SK-N-SH (cell line): ENCODE measurements at regions not wholly inside any gene's neighbourhood (a gene's known extent, or its start where the extent isn't known, plus 50 kb on each side); places are given as distances from the start of the nearest gene placed in this dataset.

ENCODE experiments used
- CTCF ChIA-PET: fragments of 300-600, 350-600 bp; formaldehyde crosslinking; extraction: SDS; loops from one replicate; lab custom pipeline; 2021; lab: Yijun Ruan, JAX
- POLR2A ChIA-PET: fragments of 350-600 bp; sonication (Branson Sonifier 250); formaldehyde crosslinking; extraction: SDS; loops from one replicate; lab custom pipeline; 2020; ENCODE audit warnings: antibody characterized with exemption, inconsistent platforms; lab: Yijun Ruan, JAX
- DNase-seq: peaks from one replicate; pipeline ENCODE4 v3.0.0; 2012
- H2AFZ ChIP-seq: fragments of 200-600 bp; sonication (generic); 2 replicates; pipeline ENCODE4 v1.8.1; 2016; ENCODE audit warnings: antibody characterized with exemption, mild to moderate bottlenecking, low read depth
- H3F3A ChIP-seq: fragments of 200-600 bp; sonication (generic); replicated peaks from 2 replicates; pipeline ENCODE3; 2016; ENCODE audit warnings: antibody characterized with exemption, mild to moderate bottlenecking; ENCODE audit not compliant: insufficient read depth
- H3K27ac ChIP-seq, 2 experiments: fragments of 200-500 bp in 1 of 2; fragments of 200-600 bp in 1 of 2; sonication (Bioruptor generic) in 1 of 2; sonication (generic), shearing (Covaris generic) in 1 of 2; 2 replicates each; pipeline versions ENCODE4 v1.5.1 to v1.6.1; 2014 to 2016; ENCODE audit warnings: low read depth in 2 of 2, inconsistent platforms in 1 of 2, low read length in 1 of 2, mild to moderate bottlenecking in 1 of 2, mixed read lengths in 1 of 2
- H3K27me3 ChIP-seq: fragments of 200-600 bp; sonication (generic), shearing (Covaris generic); 2 replicates; pipeline ENCODE4 v1.6.1; 2016; ENCODE audit warnings: mixed run types; ENCODE audit not compliant: insufficient read depth
- H3K36me3 ChIP-seq, 2 experiments: fragments of 200-500 bp in 1 of 2; fragments of 200-600 bp in 1 of 2; sonication (Bioruptor generic) in 1 of 2; sonication (generic) in 1 of 2; replicated peaks in 1 of 2; 2 replicates each; pipeline versions ENCODE3 to v1.5.1; 2014 to 2016; ENCODE audit warnings: low read length in 1 of 2, mild to moderate bottlenecking in 1 of 2; ENCODE audit not compliant: insufficient read depth in 2 of 2, control insufficient read depth in 1 of 2
- H3K4me1 ChIP-seq, 2 experiments: fragments of 200-500 bp in 1 of 2; fragments of 200-600 bp in 1 of 2; sonication (Bioruptor generic) in 1 of 2; sonication (generic), shearing (Covaris generic) in 1 of 2; 2 replicates each; pipeline versions ENCODE4 v1.5.1 to v1.6.1; 2014 to 2016; ENCODE audit warnings: low read depth in 1 of 2, low read length in 1 of 2, mixed run types in 1 of 2; ENCODE audit not compliant: insufficient read depth in 2 of 2, control insufficient read depth in 1 of 2
- H3K4me2 ChIP-seq: fragments of 200-600 bp; sonication (generic), shearing (Covaris generic); 2 replicates; pipeline ENCODE4 v1.6.1; 2017; ENCODE audit warnings: mixed run types
- H3K4me3 ChIP-seq, 2 experiments: fragments of 200-500 bp in 1 of 2; fragments of 200-600 bp in 1 of 2; sonication (Bioruptor generic) in 1 of 2; sonication (generic), shearing (Covaris generic) in 1 of 2; 2 replicates each; pipeline versions ENCODE4 v1.5.1 to v1.8.1; 2014 to 2016; ENCODE audit warnings: low read depth in 2 of 2, inconsistent platforms in 1 of 2, low read length in 1 of 2, mild to moderate bottlenecking in 1 of 2, mixed read lengths in 1 of 2, moderate library complexity in 1 of 2
- H3K79me2 ChIP-seq: fragments of 200-600 bp; sonication (generic); 2 replicates; pipeline ENCODE4 v1.8.1; 2017; ENCODE audit warnings: mild to moderate bottlenecking; ENCODE audit not compliant: insufficient read depth
- H3K9ac ChIP-seq: fragments of 200-600 bp; sonication (generic); 2 replicates; pipeline ENCODE4 v1.6.1; 2017; ENCODE audit warnings: mixed run types
- H3K9me2 ChIP-seq: fragments of 200-600 bp; sonication (generic); 2 replicates; pipeline ENCODE4 v1.6.1; 2017; ENCODE audit warnings: mixed run types
- H3K9me3 ChIP-seq: fragments of 200-600 bp; sonication (generic); 2 replicates; pipeline ENCODE4 v1.6.1; 2017; ENCODE audit warnings: mixed run types, mild to moderate bottlenecking, moderate library complexity
- H4K20me1 ChIP-seq: fragments of 200-600 bp; sonication (generic); 2 replicates; pipeline ENCODE4 v1.6.1; 2017; ENCODE audit warnings: mild to moderate bottlenecking, mixed run types; ENCODE audit not compliant: insufficient read depth
- CHD2 ChIP-seq: fragments of 150-350 bp; IDR thresholded peaks from 2 replicates; pipeline ENCODE4 v1.6.1; 2018; ENCODE audit warnings: low read length; ENCODE audit not compliant: partially characterized antibody
- EP300 ChIP-seq, 2 experiments: IDR thresholded peaks; 2 replicates each; pipeline versions ENCODE4 v1.4.0 to v1.6.1; 2012; ENCODE audit warnings: borderline replicate concordance in 1 of 2, low read depth in 1 of 2, low read length in 1 of 2
- FOSL2 ChIP-seq: IDR thresholded peaks from 2 replicates; pipeline ENCODE4 v1.4.0; 2012; ENCODE audit warnings: low read depth, mild to moderate bottlenecking, moderate library complexity, borderline replicate concordance
- FOXJ3 ChIP-seq: sonication (generic); formaldehyde crosslinking; IDR thresholded peaks from 2 replicates; pipeline ENCODE4 v1.5.1; 2020; ENCODE audit warnings: mild to moderate bottlenecking, missing genetic modification reagents
- FOXM1 ChIP-seq: IDR thresholded peaks from 2 replicates; pipeline ENCODE4 v1.4.0; 2012; ENCODE audit warnings: low read depth, mild to moderate bottlenecking
- JUND ChIP-seq: IDR thresholded peaks from 2 replicates; pipeline ENCODE4 v1.4.0; 2012
- MXI1 ChIP-seq: IDR thresholded peaks from 2 replicates; pipeline ENCODE4 v1.6.1; 2012; ENCODE audit warnings: mild to moderate bottlenecking, low read depth, low read length, improper control_type of control experiment
- NFIC ChIP-seq: IDR thresholded peaks from 2 replicates; pipeline ENCODE4 v1.4.0; 2012; ENCODE audit warnings: borderline replicate concordance
- RCOR1 ChIP-seq: fragments of 150-350 bp; IDR thresholded peaks from 2 replicates; pipeline ENCODE4 v1.6.1; 2017; ENCODE audit warnings: antibody characterized with exemption, low read length
- RFX5 ChIP-seq: IDR thresholded peaks from 2 replicates; pipeline ENCODE4 v1.6.1; 2012; ENCODE audit warnings: mild to moderate bottlenecking, improper control_type of control experiment, low read length
- SIN3A ChIP-seq: IDR thresholded peaks from 2 replicates; pipeline ENCODE4 v1.6.1; 2012; ENCODE audit warnings: low read depth, mild to moderate bottlenecking, low read length, moderate library complexity, borderline replicate concordance
- WGBS: methylation state at CpG from one replicate; pipeline ENCODE4 v1.1.6; 2017; ENCODE audit warnings: low lambda C conversion rate; 5-methylcytosine and 5-hydroxymethylcytosine counted together
- TF ChIP-seq, protein P1 (sequence below): fragments of 150-350 bp; IDR thresholded peaks from 2 replicates; pipeline ENCODE4 v1.6.1; 2017; ENCODE audit warnings: antibody characterized with exemption, low read length, low read depth, borderline replicate concordance
- TF ChIP-seq, protein P2 (sequence below): IDR thresholded peaks from 2 replicates; pipeline ENCODE4 v1.6.1; 2012; ENCODE audit warnings: mild to moderate bottlenecking, low read depth, low read length, moderate library complexity
- TF ChIP-seq, protein P3 (sequence below): IDR thresholded peaks from 2 replicates; pipeline ENCODE4; 2012
- TF ChIP-seq, protein P4 (sequence below): IDR thresholded peaks from 2 replicates; pipeline ENCODE4 v1.4.0; 2012; ENCODE audit warnings: low read depth, borderline replicate concordance

DNA sequence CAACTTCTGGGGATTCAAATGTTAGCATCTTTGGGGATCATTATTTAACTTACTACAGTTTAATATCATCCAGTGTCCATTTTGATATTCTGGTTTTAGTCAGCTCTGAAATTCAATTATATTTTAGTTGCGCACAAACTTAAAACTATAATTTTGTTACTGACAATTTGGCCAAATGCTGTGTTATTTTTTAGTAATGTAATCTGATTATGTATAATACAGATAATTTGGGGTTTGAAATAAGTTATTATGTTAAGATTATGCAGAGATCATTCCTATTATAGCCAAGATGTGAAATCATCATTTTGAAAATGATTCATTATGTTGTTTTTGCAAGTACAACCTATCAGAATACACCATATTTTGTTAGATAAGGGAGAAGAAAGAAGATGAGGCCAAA is 706.1 kb downstream of the ROBO2 start:
- Histone ChIP-seq H3K79me2 (no peaks in the 10 kb centered on the region), H2AFZ (no peak overlapping the region), H3K9me2 (no peaks in the 10 kb centered on the region), H3K9ac (no peak overlapping the region), H3K27ac (no peak overlapping the region), H4K20me1 (no peaks in the 10 kb centered on the region), H3K9me3 (no peaks in the 10 kb centered on the region), H3K4me3 (no peak overlapping the region), H3K4me2 (no peak overlapping the region), H3F3A (no peaks in the 10 kb centered on the region), H3K4me1 (no peaks in the 10 kb centered on the region), H3K36me3 (no peaks in the 10 kb centered on the region), H3K27me3 (no peaks in the 10 kb centered on the region)
- ChIA-PET POLR2A (no interaction called here), CTCF (no interaction called here)
- no peak for DNase-seq
- no peak for TF ChIP-seq FOSL2
- TF ChIP-seq, protein P1, sequence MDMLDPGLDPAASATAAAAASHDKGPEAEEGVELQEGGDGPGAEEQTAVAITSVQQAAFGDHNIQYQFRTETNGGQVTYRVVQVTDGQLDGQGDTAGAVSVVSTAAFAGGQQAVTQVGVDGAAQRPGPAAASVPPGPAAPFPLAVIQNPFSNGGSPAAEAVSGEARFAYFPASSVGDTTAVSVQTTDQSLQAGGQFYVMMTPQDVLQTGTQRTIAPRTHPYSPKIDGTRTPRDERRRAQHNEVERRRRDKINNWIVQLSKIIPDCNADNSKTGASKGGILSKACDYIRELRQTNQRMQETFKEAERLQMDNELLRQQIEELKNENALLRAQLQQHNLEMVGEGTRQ = no peak
- TF ChIP-seq JUND = no peak
- no peak for TF ChIP-seq SIN3A
- TF ChIP-seq, protein P2, sequence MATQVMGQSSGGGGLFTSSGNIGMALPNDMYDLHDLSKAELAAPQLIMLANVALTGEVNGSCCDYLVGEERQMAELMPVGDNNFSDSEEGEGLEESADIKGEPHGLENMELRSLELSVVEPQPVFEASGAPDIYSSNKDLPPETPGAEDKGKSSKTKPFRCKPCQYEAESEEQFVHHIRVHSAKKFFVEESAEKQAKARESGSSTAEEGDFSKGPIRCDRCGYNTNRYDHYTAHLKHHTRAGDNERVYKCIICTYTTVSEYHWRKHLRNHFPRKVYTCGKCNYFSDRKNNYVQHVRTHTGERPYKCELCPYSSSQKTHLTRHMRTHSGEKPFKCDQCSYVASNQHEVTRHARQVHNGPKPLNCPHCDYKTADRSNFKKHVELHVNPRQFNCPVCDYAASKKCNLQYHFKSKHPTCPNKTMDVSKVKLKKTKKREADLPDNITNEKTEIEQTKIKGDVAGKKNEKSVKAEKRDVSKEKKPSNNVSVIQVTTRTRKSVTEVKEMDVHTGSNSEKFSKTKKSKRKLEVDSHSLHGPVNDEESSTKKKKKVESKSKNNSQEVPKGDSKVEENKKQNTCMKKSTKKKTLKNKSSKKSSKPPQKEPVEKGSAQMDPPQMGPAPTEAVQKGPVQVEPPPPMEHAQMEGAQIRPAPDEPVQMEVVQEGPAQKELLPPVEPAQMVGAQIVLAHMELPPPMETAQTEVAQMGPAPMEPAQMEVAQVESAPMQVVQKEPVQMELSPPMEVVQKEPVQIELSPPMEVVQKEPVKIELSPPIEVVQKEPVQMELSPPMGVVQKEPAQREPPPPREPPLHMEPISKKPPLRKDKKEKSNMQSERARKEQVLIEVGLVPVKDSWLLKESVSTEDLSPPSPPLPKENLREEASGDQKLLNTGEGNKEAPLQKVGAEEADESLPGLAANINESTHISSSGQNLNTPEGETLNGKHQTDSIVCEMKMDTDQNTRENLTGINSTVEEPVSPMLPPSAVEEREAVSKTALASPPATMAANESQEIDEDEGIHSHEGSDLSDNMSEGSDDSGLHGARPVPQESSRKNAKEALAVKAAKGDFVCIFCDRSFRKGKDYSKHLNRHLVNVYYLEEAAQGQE = no peak
- TF ChIP-seq, protein P3, sequence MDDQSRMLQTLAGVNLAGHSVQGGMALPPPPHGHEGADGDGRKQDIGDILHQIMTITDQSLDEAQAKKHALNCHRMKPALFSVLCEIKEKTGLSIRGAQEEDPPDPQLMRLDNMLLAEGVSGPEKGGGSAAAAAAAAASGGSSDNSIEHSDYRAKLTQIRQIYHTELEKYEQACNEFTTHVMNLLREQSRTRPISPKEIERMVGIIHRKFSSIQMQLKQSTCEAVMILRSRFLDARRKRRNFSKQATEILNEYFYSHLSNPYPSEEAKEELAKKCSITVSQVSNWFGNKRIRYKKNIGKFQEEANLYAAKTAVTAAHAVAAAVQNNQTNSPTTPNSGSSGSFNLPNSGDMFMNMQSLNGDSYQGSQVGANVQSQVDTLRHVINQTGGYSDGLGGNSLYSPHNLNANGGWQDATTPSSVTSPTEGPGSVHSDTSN = no peak
- TF ChIP-seq EP300 (IDR thresholded peaks at IDR 0.05; ENCODE audit: borderline replicate concordance in 1 of 2, low read depth in 1 of 2, low read length in 1 of 2) = no peak
- no peak for TF ChIP-seq MXI1
- no peak for TF ChIP-seq FOXM1
- TF ChIP-seq RFX5 = no peak
- no peak for TF ChIP-seq CHD2
- TF ChIP-seq, protein P4, sequence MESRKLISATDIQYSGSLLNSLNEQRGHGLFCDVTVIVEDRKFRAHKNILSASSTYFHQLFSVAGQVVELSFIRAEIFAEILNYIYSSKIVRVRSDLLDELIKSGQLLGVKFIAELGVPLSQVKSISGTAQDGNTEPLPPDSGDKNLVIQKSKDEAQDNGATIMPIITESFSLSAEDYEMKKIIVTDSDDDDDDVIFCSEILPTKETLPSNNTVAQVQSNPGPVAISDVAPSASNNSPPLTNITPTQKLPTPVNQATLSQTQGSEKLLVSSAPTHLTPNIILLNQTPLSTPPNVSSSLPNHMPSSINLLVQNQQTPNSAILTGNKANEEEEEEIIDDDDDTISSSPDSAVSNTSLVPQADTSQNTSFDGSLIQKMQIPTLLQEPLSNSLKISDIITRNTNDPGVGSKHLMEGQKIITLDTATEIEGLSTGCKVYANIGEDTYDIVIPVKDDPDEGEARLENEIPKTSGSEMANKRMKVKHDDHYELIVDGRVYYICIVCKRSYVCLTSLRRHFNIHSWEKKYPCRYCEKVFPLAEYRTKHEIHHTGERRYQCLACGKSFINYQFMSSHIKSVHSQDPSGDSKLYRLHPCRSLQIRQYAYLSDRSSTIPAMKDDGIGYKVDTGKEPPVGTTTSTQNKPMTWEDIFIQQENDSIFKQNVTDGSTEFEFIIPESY = no peak
- TF ChIP-seq RCOR1 = no peak
- no peak for TF ChIP-seq NFIC
- TF ChIP-seq FOXJ3 = no peak
- 36% methylated on average over 1 of the region's 1 CpG for WGBS
